Cardiac fibroblast (primary cell): ENCODE measurements at regions not wholly inside any gene's neighbourhood (a gene's known extent, or its start where the extent isn't known, plus 50 kb on each side); places are given as distances from the start of the nearest gene placed in this dataset.

ENCODE experiments used
- DNase-seq, 2 donors: peaks; one replicate each; pipeline versions ENCODE4 v3.0.0 to v3.0.0-alpha.2; 2010; ENCODE audit warnings: low read depth in 2 of 2
- H3K4me3 ChIP-seq, 2 donors: replicated peaks in 1 of 2; 1 replicate in 1 of 2; 2 replicates in 1 of 2; pipeline ENCODE4 v1.5.1; 2011; ENCODE audit warnings: low read depth in 2 of 2, low read length in 2 of 2, mild to moderate bottlenecking in 2 of 2, moderate library complexity in 1 of 2
- CTCF ChIP-seq: IDR thresholded peaks from one replicate; pipeline ENCODE4 v1.5.1; 2011; ENCODE audit warnings: low read depth, mild to moderate bottlenecking, low read length, inconsistent platforms

- H3K4me3 ChIP-seq = no peak overlapping the region
- TF ChIP-seq CTCF = no peak
- DNase-seq = no peak
Measured at GRCh38 chr2:133661392-133661791, 93.1 kb upstream of the NCKAP5 start.

GRCh38 chr2:133666621-133667020, 98.4 kb upstream of the NCKAP5 start:
- H3K4me3 ChIP-seq = no peak overlapping the region
- no peak for TF ChIP-seq CTCF
- DNase-seq = peak in 1 of 2 donors; percentile 26

GRCh38 chr2:133667085-133667484, 98.8 kb upstream of the NCKAP5 start:
- no peak overlapping the region for H3K4me3 ChIP-seq
- peak; percentile 3 to 86 for DNase-seq
- no peak for TF ChIP-seq CTCF

- no peak for DNase-seq
- TF ChIP-seq CTCF = no peak
Measured at GRCh38 chr2:133667968-133668367, 99.7 kb upstream of the NCKAP5 start.

GRCh38 chr2:133668547-133668946, 100.3 kb upstream of the NCKAP5 start:
- no peak for TF ChIP-seq CTCF
- no peak overlapping the region for H3K4me3 ChIP-seq
- DNase-seq = no peak

More at GRCh38 chr2:133667968-133668367, 99.7 kb upstream of the NCKAP5 start:
- H3K4me3 ChIP-seq = no peak overlapping the region

GRCh38 chr2:133673305-133673905, 105.1 kb upstream of the NCKAP5 start:
- H3K4me3 ChIP-seq = no peak overlapping the region
- DNase-seq = no peak
- no peak for TF ChIP-seq CTCF

GRCh38 chr2:133674066-133674432, 105.8 kb upstream of the NCKAP5 start:
- H3K4me3 ChIP-seq = no peak overlapping the region
- TF ChIP-seq CTCF = no peak
- DNase-seq = no peak
